Kidney epithelial cell (primary cell): ENCODE measurements at regions not wholly inside any gene's neighbourhood (a gene's known extent, or its start where the extent isn't known, plus 50 kb on each side); places are given as distances from the start of the nearest gene placed in this dataset.

ENCODE experiments used
- DNase-seq: peaks from one replicate; pipeline ENCODE4 v3.0.0-alpha.2; 2010; ENCODE audit warnings: low read depth
- H3K27me3 ChIP-seq: 2 replicates; pipeline ENCODE4 v1.6.0; 2011; ENCODE audit warnings: low read length; ENCODE audit not compliant: control insufficient read depth, insufficient read depth
- H3K36me3 ChIP-seq: 2 replicates; pipeline ENCODE4 v1.5.1; 2011; ENCODE audit warnings: low read length; ENCODE audit not compliant: control insufficient read depth, insufficient read depth
- H3K4me3 ChIP-seq: 2 replicates; pipeline ENCODE4 v1.5.1; 2011; ENCODE audit warnings: low read depth, mild to moderate bottlenecking, control low read depth, low read length
- CTCF ChIP-seq: IDR thresholded peaks from 2 replicates; pipeline ENCODE4 v1.5.1; 2011; ENCODE audit warnings: mild to moderate bottlenecking, moderate library complexity, low read length, control low read depth, inconsistent platforms; ENCODE audit not compliant: insufficient read depth, poor library complexity, severe bottlenecking

GRCh38 chr10:29151005-29151404 lies 137.9 kb upstream of the LYZL1 start:
- Histone ChIP-seq H3K4me3 (no peak overlapping the region), H3K27me3 (no peaks in the 10 kb centered on the region), H3K36me3 (no peaks in the 10 kb centered on the region)
- DNase-seq: no peak
- TF ChIP-seq CTCF: no peak

- H3K27me3 ChIP-seq: no peaks in the 10 kb centered on the region
- DNase-seq: no peak
- H3K36me3 ChIP-seq: no peaks in the 10 kb centered on the region
- H3K4me3 ChIP-seq: no peak overlapping the region
- TF ChIP-seq CTCF: no peak
These were observed 131.5 kb upstream of the LYZL1 start for GRCh38 chr10:29157321-29157720.

GRCh38 chr10:29158066-29158465 lies 130.8 kb upstream of the LYZL1 start:
- DNase-seq: no peak
- Histone ChIP-seq H3K4me3 (no peak overlapping the region), H3K36me3 (no peaks in the 10 kb centered on the region)

GRCh38 chr10:29160150-29160617 lies 128.7 kb upstream of the LYZL1 start:
- DNase-seq: peak; percentile 94
- Histone ChIP-seq H3K4me3 (no peak overlapping the region), H3K36me3 (no peaks in the 10 kb centered on the region), H3K27me3 (no peaks in the 10 kb centered on the region)
- TF ChIP-seq CTCF: no peak

More at GRCh38 chr10:29158066-29158465, 130.8 kb upstream of the LYZL1 start:
- H3K27me3 ChIP-seq: no peaks in the 10 kb centered on the region
- no peak for TF ChIP-seq CTCF

- Histone ChIP-seq H3K4me3 (no peak overlapping the region), H3K27me3 (no peaks in the 10 kb centered on the region), H3K36me3 (no peaks in the 10 kb centered on the region)
- peak; percentile 58 for DNase-seq
- TF ChIP-seq CTCF: no peak
These were observed 125.1 kb upstream of the LYZL1 start for GRCh38 chr10:29163746-29164145.

GRCh38 chr10:29166713-29167112 lies 122.2 kb upstream of the LYZL1 start:
- no peak for DNase-seq
- no peak for TF ChIP-seq CTCF
- no peaks in the 10 kb centered on the region for H3K36me3 ChIP-seq
- no peak overlapping the region for H3K4me3 ChIP-seq
- no peaks in the 10 kb centered on the region for H3K27me3 ChIP-seq
